AG09309 (cell line): ENCODE measurements at regions not wholly inside any gene's neighbourhood (a gene's known extent, or its start where the extent isn't known, plus 50 kb on each side); places are given as distances from the start of the nearest gene placed in this dataset.
"Not testable (repeated sequence)": the region's sequence is repeated elsewhere in the genome, so short reads cannot be mapped to it uniquely, and the experiment has no call there.

Experiments used
- DNase-seq: peaks from one replicate; pipeline ENCODE4 v3.0.0-alpha.2; 2010; ENCODE audit warnings: low read depth
- H3K4me3 ChIP-seq: 2 replicates; pipeline ENCODE4 v1.5.1; 2011; ENCODE audit warnings: mild to moderate bottlenecking, low read depth, low read length, moderate library complexity; ENCODE audit not compliant: control insufficient read depth
- CTCF ChIP-seq: IDR thresholded peaks from 2 replicates; pipeline ENCODE4 v1.5.1; 2011; ENCODE audit warnings: mild to moderate bottlenecking, low read depth, low read length, inconsistent platforms; ENCODE audit not compliant: insufficient read depth, control insufficient read depth; ENCODE audit errors: missing control alignments

- DNase-seq, result no peak
- TF ChIP-seq CTCF, result no peak
- H3K4me3 ChIP-seq, result no peak overlapping the region
These were observed 105.2 kb upstream of the LRPAP1 start for GRCh38 chr4:3637326-3638016.

GRCh38 chr4:3636646-3637320, 104.6 kb upstream of the LRPAP1 start:
- H3K4me3 ChIP-seq, result no peak overlapping the region
- TF ChIP-seq CTCF, result no peak
- no peak for DNase-seq

- not testable (repeated sequence) for H3K4me3 ChIP-seq, DNase-seq
These were observed 103.8 kb upstream of the LRPAP1 start for GRCh38 chr4:3636020-3636419.

- no peak for DNase-seq
- TF ChIP-seq CTCF, result no peak
- no peak overlapping the region for H3K4me3 ChIP-seq
These were observed 102.9 kb upstream of the LRPAP1 start for GRCh38 chr4:3634894-3635820.

- no peak for DNase-seq
- H3K4me3 ChIP-seq, result no peak overlapping the region
These were observed 102.1 kb upstream of the LRPAP1 start for GRCh38 chr4:3634281-3634857.

GRCh38 chr4:3633277-3633676, 101.1 kb upstream of the LRPAP1 start:
- not testable (repeated sequence) for H3K4me3 ChIP-seq, DNase-seq

More at GRCh38 chr4:3634281-3634857, 102.1 kb upstream of the LRPAP1 start:
- no peak for TF ChIP-seq CTCF

GRCh38 chr4:3632794-3633193, 100.6 kb upstream of the LRPAP1 start:
- not testable (repeated sequence) for H3K4me3 ChIP-seq, DNase-seq

- DNase-seq, H3K4me3 ChIP-seq: not testable (repeated sequence)
These were observed 99.5 kb upstream of the LRPAP1 start for GRCh38 chr4:3631544-3632266.
